Thyroid gland (tissue), 4 donors: ENCODE measurements at regions not wholly inside any gene's neighbourhood (a gene's known extent, or its start where the extent isn't known, plus 50 kb on each side); places are given as distances from the start of the nearest gene placed in this dataset.
"Not testable (repeated sequence)": the region's sequence is repeated elsewhere in the genome, so short reads cannot be mapped to it uniquely, and the experiment has no call there.

Experiments used
- DNase-seq, 2 donors: peaks; one replicate each; pipeline ENCODE4 v3.0.0-alpha.2; 2019
- H3K27ac ChIP-seq, 3 donors: fragments of 200-600 bp; sonication (generic); 1 replicate in 2 of 3; 2 replicates in 1 of 3; pipeline ENCODE4 v1.5.1; 2016 to 2019; ENCODE audit warnings: mild to moderate bottlenecking in 1 of 3, moderate library complexity in 1 of 3
- H3K27me3 ChIP-seq: fragments of 200-600 bp; sonication (generic); one replicate; pipeline ENCODE4 v1.5.1; 2019
- H3K36me3 ChIP-seq, 2 donors: fragments of 200-600 bp; sonication (generic); one replicate each; pipeline ENCODE4 v1.5.1; 2016 to 2019
- H3K4me1 ChIP-seq, 2 donors: fragments of 200-600 bp; sonication (generic); one replicate each; pipeline ENCODE4 v1.5.1; 2017 to 2019
- H3K4me3 ChIP-seq, 3 donors: fragments of 200-600 bp; sonication (generic); replicated peaks in 1 of 3; 1 replicate in 2 of 3; 2 replicates in 1 of 3; pipeline ENCODE4 v1.5.1; 2016; ENCODE audit warnings: mild to moderate bottlenecking in 1 of 3
- H3K9me3 ChIP-seq: fragments of 200-600 bp; sonication (generic); one replicate; pipeline ENCODE4 v1.5.1; 2017
- CTCF ChIP-seq, 6 experiments: fragments of 200-600 bp in 3 of 6; fragments of 450-650 bp in 3 of 6; sonication (generic) in 3 of 6; IDR thresholded peaks; one replicate each; pipeline ENCODE4 v1.5.1; 2016 to 2019; ENCODE audit warnings: antibody characterized with exemption in 6 of 6, mild to moderate bottlenecking in 2 of 6, inconsistent platforms in 1 of 6, moderate library complexity in 1 of 6
- POLR2A ChIP-seq, 2 donors: fragments of 450-650 bp; IDR thresholded peaks; one replicate each; pipeline ENCODE4 v1.6.1; 2017; ENCODE audit warnings: antibody characterized with exemption in 2 of 2, mild to moderate bottlenecking in 2 of 2, moderate library complexity in 1 of 2
- WGBS, 2 donors: methylation state at CpG; one replicate each; pipeline ENCODE4 v1.1.5; 2017; 5-methylcytosine and 5-hydroxymethylcytosine counted together
- intact Hi-C: fragments of 100-400 bp; cut with DNase I; formaldehyde crosslinking; loops from one replicate; pipeline ENCODE4 v1.15.1; 2023

DNA sequence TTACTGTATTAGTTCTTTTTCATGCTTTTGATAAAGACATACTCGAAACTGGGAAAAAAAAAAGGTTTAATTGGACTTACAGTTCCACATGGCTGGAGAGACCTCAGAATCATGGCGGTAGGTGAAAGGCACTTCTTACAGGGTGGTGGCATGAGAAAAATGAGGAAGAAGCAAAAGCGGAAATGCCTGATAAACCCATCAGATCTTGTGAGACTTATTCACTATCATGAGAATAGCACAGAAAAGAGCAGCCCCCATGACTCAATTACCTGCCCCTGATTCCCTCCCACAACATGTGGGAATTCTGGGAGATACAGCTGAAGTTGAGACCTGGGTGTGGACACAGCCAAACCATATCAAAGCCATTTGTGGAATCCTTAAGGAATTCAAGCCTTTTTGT lies 1238.9 kb downstream of the ADGRL3 start:
- 67 to 81% methylated on average over 3 of the region's 3 CpGs for WGBS, 2 donors
- TF ChIP-seq POLR2A (IDR thresholded peaks at IDR 0.05), result no peak
- TF ChIP-seq CTCF (IDR thresholded peaks at IDR 0.05), result no peak
- no peaks in the 10 kb centered on the region for H3K36me3 ChIP-seq
- no peaks in the 10 kb centered on the region for H3K9me3 ChIP-seq
- intact Hi-C loops, result no loop called here
- no peak overlapping the region for H3K27ac ChIP-seq
- no peak for DNase-seq
- no peaks in the 10 kb centered on the region for H3K4me1 ChIP-seq
- no peak overlapping the region for H3K4me3 ChIP-seq
- no peaks in the 10 kb centered on the region for H3K27me3 ChIP-seq

- Histone ChIP-seq H3K9me3 (no peaks in the 10 kb centered on the region), H3K4me3 (no peak overlapping the region), H3K4me1 (no peaks in the 10 kb centered on the region), H3K36me3 (no peaks in the 10 kb centered on the region), H3K27ac (no peak overlapping the region), H3K27me3 (no peaks in the 10 kb centered on the region)
- intact Hi-C loops, result no loop called here
- TF ChIP-seq POLR2A (IDR thresholded peaks at IDR 0.05), result no peak
- no peak for TF ChIP-seq CTCF (IDR thresholded peaks at IDR 0.05)
- no peak for DNase-seq
Observed at GRCh38 chr4:62434921-62435320, 1234.8 kb downstream of the ADGRL3 start.

GRCh38 chr4:62431513-62432231 lies 1231.5 kb downstream of the ADGRL3 start:
- H3K4me3 ChIP-seq, H3K27me3 ChIP-seq, DNase-seq, H3K9me3 ChIP-seq, H3K4me1 ChIP-seq, H3K27ac ChIP-seq, intact Hi-C loops, H3K36me3 ChIP-seq: not testable (repeated sequence)
- 91 to 96% methylated on average over 8 of the region's 8 CpGs for WGBS, 2 donors

GRCh38 chr4:62429297-62429696 lies 1229.2 kb downstream of the ADGRL3 start:
- Histone ChIP-seq H3K27me3 (no peaks in the 10 kb centered on the region), H3K36me3 (no peaks in the 10 kb centered on the region), H3K4me3 (no peak overlapping the region), H3K4me1 (no peaks in the 10 kb centered on the region), H3K9me3 (no peaks in the 10 kb centered on the region), H3K27ac (no peak overlapping the region)
- WGBS, 2 donors, result 92 to 93% methylated on average over 5 of the region's 5 CpGs
- TF ChIP-seq CTCF (IDR thresholded peaks at IDR 0.05) (no peak), POLR2A (IDR thresholded peaks at IDR 0.05) (no peak)
- no peak for DNase-seq
- intact Hi-C loops, result no loop called here

DNA sequence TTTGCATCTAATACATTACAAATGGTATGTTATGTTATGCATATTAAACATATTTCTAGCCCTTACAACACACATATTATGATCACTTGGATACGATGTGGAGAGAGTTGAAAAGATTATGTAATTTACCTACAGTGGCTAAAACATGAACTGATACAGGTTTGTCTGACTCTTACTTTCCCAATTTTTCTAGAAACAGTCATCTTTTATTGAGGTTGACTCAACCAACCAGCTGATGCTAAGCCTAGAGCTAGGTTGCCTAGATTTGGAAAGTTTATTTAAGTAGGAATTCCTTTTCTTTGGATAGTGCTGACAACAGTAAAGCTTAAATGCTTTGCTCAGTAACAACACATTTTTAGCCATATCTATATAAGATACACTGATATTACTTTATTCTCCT lies 1215.1 kb downstream of the ADGRL3 start:
- intact Hi-C loops, result no loop called here
- Histone ChIP-seq H3K9me3 (no peaks in the 10 kb centered on the region), H3K27ac (no peak overlapping the region), H3K4me1 (no peaks in the 10 kb centered on the region), H3K27me3 (no peaks in the 10 kb centered on the region), H3K4me3 (no peak overlapping the region), H3K36me3 (no peaks in the 10 kb centered on the region)
- no peak for DNase-seq
- TF ChIP-seq POLR2A (IDR thresholded peaks at IDR 0.05) (no peak), CTCF (IDR thresholded peaks at IDR 0.05) (no peak)
- WGBS, 2 donors, result 95% methylated on average over 1 of the region's 1 CpG

DNA sequence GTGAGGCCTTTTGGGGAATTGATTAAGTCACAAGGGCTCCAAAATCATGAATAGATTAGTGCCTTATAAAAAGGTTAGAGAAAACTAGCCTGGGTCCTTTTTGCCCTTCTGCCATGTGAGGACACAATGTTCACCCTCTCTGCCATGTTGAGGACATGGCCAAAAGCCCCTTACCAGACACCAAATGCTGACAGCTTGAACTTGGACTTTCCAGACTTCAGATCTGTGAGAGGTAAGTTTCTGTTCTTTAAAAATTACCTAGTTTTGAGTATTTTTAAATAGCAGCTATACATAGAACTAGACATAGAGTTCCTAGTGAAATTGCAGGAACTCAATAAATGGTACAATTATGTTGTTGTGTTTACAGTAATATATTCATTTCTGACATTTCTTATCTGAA lies 1214.4 kb downstream of the ADGRL3 start:
- TF ChIP-seq CTCF (IDR thresholded peaks at IDR 0.05), result no peak
- TF ChIP-seq POLR2A (IDR thresholded peaks at IDR 0.05), result no peak
- Histone ChIP-seq H3K27me3 (no peaks in the 10 kb centered on the region), H3K36me3 (no peaks in the 10 kb centered on the region), H3K27ac (no peak overlapping the region), H3K4me3 (no peak overlapping the region), H3K4me1 (no peaks in the 10 kb centered on the region), H3K9me3 (no peaks in the 10 kb centered on the region)
- intact Hi-C loops, result no loop called here
- no peak for DNase-seq
